Gastroesophageal sphincter (tissue), 4 donors: ENCODE measurements at regions not wholly inside any gene's neighbourhood (a gene's known extent, or its start where the extent isn't known, plus 50 kb on each side); places are given as distances from the start of the nearest gene placed in this dataset.

ENCODE experiments used
- ATAC-seq: fragments of 150-250 bp; one replicate; pipeline ENCODE4 v1.9.1; 2016; ENCODE audit warnings: mild to moderate bottlenecking, moderate library complexity
- H3K27ac ChIP-seq, 4 donors: fragments of 200-600 bp; sonication (generic) in 3 of 4; 1 replicate in 3 of 4; 2 replicates in 1 of 4; pipeline ENCODE4 v1.5.1; 2016 to 2019
- H3K27me3 ChIP-seq: fragments of 200-600 bp; sonication (generic); one replicate; pipeline ENCODE4 v1.5.1; 2019
- H3K36me3 ChIP-seq, 2 donors: fragments of 200-600 bp; sonication (generic); one replicate each; pipeline ENCODE4 v1.5.1; 2019; ENCODE audit warnings: control low read depth in 1 of 2
- H3K4me1 ChIP-seq, 3 donors: fragments of 200-600 bp; sonication (generic); 1 replicate in 2 of 3; 2 replicates in 1 of 3; pipeline ENCODE4 v1.5.1; 2016 to 2019; ENCODE audit warnings: control low read depth in 2 of 3
- H3K4me3 ChIP-seq, 2 donors: fragments of 200-600 bp; sonication (generic); one replicate each; pipeline ENCODE4 v1.5.1; 2019; ENCODE audit warnings: mild to moderate bottlenecking in 1 of 2, moderate library complexity in 1 of 2
- H3K9me3 ChIP-seq, 3 donors: fragments of 200-600 bp; sonication (generic); one replicate each; pipeline ENCODE4 v1.5.1; 2017 to 2019; ENCODE audit warnings: control low read depth in 2 of 3
- EP300 ChIP-seq: sonication (generic); formaldehyde crosslinking; IDR thresholded peaks from one replicate; pipeline ENCODE4 v1.6.1; 2017; ENCODE audit warnings: antibody characterized with exemption, mild to moderate bottlenecking
- POLR2A ChIP-seq, 2 donors: fragments of 450-650 bp; IDR thresholded peaks; one replicate each; pipeline ENCODE4 v1.6.1; 2017; ENCODE audit warnings: antibody characterized with exemption in 2 of 2, mild to moderate bottlenecking in 2 of 2, moderate library complexity in 1 of 2
- POLR2AphosphoS5 ChIP-seq: sonication (generic); formaldehyde crosslinking; IDR thresholded peaks from one replicate; pipeline ENCODE4 v1.6.1; 2017; ENCODE audit warnings: antibody characterized with exemption
- WGBS, 2 donors: methylation state at CpG; one replicate each; pipeline ENCODE4 v1.1.5; 2018; ENCODE audit warnings: low coverage in 1 of 2; 5-methylcytosine and 5-hydroxymethylcytosine counted together
- TF ChIP-seq, protein P1 (sequence below), 4 experiments: fragments of 200-600 bp in 2 of 4; fragments of 450-650 bp in 2 of 4; sonication (generic) in 1 of 4; IDR thresholded peaks; one replicate each; pipeline ENCODE4 v1.5.1; 2017 to 2019; ENCODE audit warnings: antibody characterized with exemption in 4 of 4, mild to moderate bottlenecking in 2 of 4, moderate library complexity in 2 of 4

DNA sequence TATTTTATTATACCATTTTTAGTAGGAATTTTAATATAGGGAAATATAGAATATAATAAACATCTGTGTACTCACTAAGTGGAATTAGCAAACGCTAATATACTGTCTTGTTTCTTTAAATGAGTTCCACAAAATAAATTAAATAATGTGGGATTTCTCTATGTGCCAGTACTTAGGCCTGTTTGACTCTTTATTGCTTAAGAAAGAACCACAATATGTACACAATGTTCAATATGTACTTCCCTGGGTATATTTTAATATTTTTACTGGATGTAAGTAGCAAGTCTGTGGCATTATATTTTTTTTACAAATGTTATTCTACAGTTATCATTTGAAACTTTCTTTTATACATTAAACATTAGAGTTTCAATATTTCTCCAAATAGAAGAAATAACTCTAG is 92.5 kb upstream of the CARD18 start:
- Histone ChIP-seq H3K4me3 (no peak overlapping the region), H3K27ac (no peak overlapping the region), H3K9me3 (no peaks in the 10 kb centered on the region), H3K36me3 (no peaks in the 10 kb centered on the region), H3K4me1 (no peaks in the 10 kb centered on the region), H3K27me3 (no peaks in the 10 kb centered on the region)
- ATAC-seq, result no peak
- WGBS, 2 donors, result 86 to 100% methylated on average over 1 of the region's 1 CpG
- no peak for TF ChIP-seq POLR2A (IDR thresholded peaks at IDR 0.05)
- no peak for TF ChIP-seq EP300
- TF ChIP-seq POLR2AphosphoS5, result no peak
- TF ChIP-seq, protein P1, sequence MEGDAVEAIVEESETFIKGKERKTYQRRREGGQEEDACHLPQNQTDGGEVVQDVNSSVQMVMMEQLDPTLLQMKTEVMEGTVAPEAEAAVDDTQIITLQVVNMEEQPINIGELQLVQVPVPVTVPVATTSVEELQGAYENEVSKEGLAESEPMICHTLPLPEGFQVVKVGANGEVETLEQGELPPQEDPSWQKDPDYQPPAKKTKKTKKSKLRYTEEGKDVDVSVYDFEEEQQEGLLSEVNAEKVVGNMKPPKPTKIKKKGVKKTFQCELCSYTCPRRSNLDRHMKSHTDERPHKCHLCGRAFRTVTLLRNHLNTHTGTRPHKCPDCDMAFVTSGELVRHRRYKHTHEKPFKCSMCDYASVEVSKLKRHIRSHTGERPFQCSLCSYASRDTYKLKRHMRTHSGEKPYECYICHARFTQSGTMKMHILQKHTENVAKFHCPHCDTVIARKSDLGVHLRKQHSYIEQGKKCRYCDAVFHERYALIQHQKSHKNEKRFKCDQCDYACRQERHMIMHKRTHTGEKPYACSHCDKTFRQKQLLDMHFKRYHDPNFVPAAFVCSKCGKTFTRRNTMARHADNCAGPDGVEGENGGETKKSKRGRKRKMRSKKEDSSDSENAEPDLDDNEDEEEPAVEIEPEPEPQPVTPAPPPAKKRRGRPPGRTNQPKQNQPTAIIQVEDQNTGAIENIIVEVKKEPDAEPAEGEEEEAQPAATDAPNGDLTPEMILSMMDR (IDR thresholded peaks at IDR 0.05), result no peak

DNA sequence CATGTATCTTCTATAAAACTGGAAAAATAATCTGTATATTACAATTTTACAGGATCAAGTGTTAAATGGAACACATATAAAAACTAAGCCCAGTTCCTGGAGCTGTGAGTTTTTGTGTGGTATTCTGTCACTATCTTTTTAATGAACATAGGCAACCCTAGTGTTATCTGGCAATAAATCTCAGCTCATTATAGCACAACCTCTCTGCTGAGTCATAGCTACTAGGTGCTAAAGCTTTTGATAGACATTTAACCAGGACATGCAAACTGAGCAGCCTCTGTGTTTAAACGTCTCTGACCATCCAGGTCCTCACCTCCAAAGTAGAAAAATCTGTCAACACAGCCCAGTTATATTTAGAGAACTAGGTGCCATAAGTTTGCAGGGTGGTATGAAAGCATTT is 91.0 kb upstream of the CARD18 start:
- no peaks in the 10 kb centered on the region for H3K27me3 ChIP-seq
- no peaks in the 10 kb centered on the region for H3K4me1 ChIP-seq
- TF ChIP-seq POLR2A (IDR thresholded peaks at IDR 0.05) (no peak), EP300 (no peak), POLR2AphosphoS5 (no peak)
- TF ChIP-seq, protein P1 (IDR thresholded peaks at IDR 0.05), result no peak
- no peak for ATAC-seq
- no peaks in the 10 kb centered on the region for H3K36me3 ChIP-seq
- H3K9me3 ChIP-seq, result no peaks in the 10 kb centered on the region
- H3K4me3 ChIP-seq, result no peak overlapping the region
- WGBS, 2 donors, result 44 to 63% methylated on average over 1 of the region's 1 CpG
- H3K27ac ChIP-seq, result no peak overlapping the region

DNA sequence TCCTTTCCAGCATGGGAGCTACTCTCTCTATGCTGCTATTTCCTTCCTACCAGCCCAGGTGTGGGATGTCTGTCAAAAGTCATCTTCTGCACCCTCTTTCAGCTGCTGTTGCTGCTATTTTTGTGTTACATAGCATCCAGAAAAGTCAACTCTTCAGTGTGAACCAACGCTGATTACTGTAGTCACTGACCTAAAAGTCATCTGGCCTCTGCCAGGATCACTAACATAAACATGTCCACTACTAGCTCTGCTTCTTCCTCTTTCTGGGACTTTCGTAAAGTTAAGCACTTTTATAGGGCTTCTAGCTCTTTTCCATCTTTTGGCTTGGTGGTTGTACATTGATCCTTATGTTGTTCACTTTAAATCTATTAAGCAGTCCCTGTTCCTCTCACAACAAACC is 90.2 kb upstream of the CARD18 start:
- no peaks in the 10 kb centered on the region for H3K27me3 ChIP-seq
- no peaks in the 10 kb centered on the region for H3K9me3 ChIP-seq
- TF ChIP-seq POLR2AphosphoS5 (no peak), POLR2A (IDR thresholded peaks at IDR 0.05) (no peak), EP300 (no peak)
- TF ChIP-seq, protein P1 (IDR thresholded peaks at IDR 0.05), result no peak
- no peak for ATAC-seq
- no peaks in the 10 kb centered on the region for H3K36me3 ChIP-seq
- no peak overlapping the region for H3K4me3 ChIP-seq
- no peaks in the 10 kb centered on the region for H3K4me1 ChIP-seq
- no peak overlapping the region for H3K27ac ChIP-seq
- WGBS, 2 donors, result 50 to 60% methylated on average over 2 of the region's 2 CpGs

DNA sequence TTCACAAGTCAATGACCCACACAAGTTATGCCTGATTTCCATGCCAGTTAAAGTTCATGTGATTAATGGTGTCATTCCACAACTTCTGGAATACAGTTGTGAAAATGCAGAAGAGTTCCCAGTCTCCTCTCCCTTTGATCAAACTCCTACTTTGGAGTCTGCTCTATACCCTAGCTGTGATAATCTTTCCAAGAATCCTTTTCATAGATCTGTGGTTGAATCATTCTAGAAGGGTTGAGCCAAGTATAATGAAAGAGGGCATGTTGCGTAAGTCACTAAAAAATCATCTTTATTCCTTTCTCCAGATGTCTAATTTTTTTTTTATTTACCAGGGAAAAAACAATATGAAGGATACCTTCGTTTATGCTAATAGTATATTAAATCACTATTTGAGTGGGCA is 89.7 kb upstream of the CARD18 start:
- Histone ChIP-seq H3K4me1 (no peaks in the 10 kb centered on the region), H3K36me3 (no peaks in the 10 kb centered on the region), H3K9me3 (no peaks in the 10 kb centered on the region), H3K27ac (no peak overlapping the region), H3K4me3 (no peak overlapping the region), H3K27me3 (no peaks in the 10 kb centered on the region)
- TF ChIP-seq POLR2AphosphoS5 (no peak), EP300 (no peak), POLR2A (IDR thresholded peaks at IDR 0.05) (no peak)
- TF ChIP-seq, protein P1 (IDR thresholded peaks at IDR 0.05), result no peak
- 80 to 95% methylated on average over 2 of the region's 2 CpGs for WGBS, 2 donors
- ATAC-seq, result no peak

DNA sequence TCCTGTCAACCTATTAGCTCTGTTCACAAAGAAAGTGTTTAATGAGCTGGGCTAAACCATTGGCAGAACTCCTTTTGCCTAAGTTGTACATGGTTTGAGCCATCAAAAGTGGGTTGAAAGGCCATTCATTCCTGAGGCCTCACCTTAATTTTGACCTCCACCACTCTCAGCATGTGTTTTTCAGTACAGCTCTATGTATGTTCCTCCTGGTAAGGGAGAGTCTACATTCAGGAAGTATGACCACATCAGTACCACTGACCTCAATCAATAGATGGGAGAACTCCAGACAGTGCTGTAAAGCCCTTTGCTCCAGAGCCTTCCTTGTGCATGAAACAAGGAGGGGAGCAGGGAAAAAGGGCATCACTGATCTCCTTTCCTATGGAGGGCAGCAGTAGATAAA is 87.8 kb upstream of the CARD18 start:
- no peak for ATAC-seq
- H3K36me3 ChIP-seq, result no peaks in the 10 kb centered on the region
- TF ChIP-seq POLR2AphosphoS5 (no peak), EP300 (no peak), POLR2A (IDR thresholded peaks at IDR 0.05) (no peak)
- no peaks in the 10 kb centered on the region for H3K4me1 ChIP-seq
- no peaks in the 10 kb centered on the region for H3K9me3 ChIP-seq
- H3K4me3 ChIP-seq, result no peak overlapping the region
- no peak overlapping the region for H3K27ac ChIP-seq
- H3K27me3 ChIP-seq, result no peaks in the 10 kb centered on the region

DNA sequence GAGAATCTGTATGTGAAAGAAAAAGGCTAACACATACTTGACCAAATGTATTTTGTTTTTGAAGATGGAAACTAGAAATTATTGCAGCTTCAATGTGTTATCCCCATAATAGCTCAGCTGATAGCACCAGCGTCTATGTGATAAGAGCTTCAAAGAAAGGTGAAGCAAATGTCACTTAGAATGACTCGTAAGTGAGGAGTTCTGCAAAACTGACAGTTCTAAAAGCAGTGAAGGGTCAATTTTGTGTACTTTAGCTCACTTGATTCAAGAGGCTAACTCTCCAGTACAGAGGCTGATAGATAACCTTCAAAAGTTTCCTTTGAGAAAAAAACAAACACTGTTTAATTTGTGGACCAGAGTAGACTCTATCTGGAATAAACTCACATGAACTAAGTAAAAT is 87.2 kb upstream of the CARD18 start:
- ATAC-seq, result no peak
- WGBS, 2 donors, result 71 to 91% methylated on average over 2 of the region's 2 CpGs
- Histone ChIP-seq H3K4me3 (no peak overlapping the region), H3K27me3 (no peaks in the 10 kb centered on the region), H3K4me1 (no peaks in the 10 kb centered on the region), H3K27ac (no peak overlapping the region), H3K36me3 (no peaks in the 10 kb centered on the region), H3K9me3 (no peaks in the 10 kb centered on the region)
- no peak for TF ChIP-seq POLR2A (IDR thresholded peaks at IDR 0.05)
- TF ChIP-seq, protein P1 (IDR thresholded peaks at IDR 0.05), result no peak
- TF ChIP-seq EP300, result no peak
- TF ChIP-seq POLR2AphosphoS5, result no peak
